Skeletal muscle tissue (tissue), 3 donors: ENCODE measurements at regions not wholly inside any gene's neighbourhood (a gene's known extent, or its start where the extent isn't known, plus 50 kb on each side); places are given as distances from the start of the nearest gene placed in this dataset.

Experiments used
- H3K27ac ChIP-seq: one replicate; pipeline ENCODE4 v1.7.0; 2013; ENCODE audit warnings: mild to moderate bottlenecking, low read depth, low read length, inconsistent platforms
- H3K27me3 ChIP-seq, 3 donors: one replicate each; pipeline ENCODE4 v1.7.0; 2013; ENCODE audit warnings: low read length in 3 of 3; ENCODE audit not compliant: control insufficient read depth in 3 of 3, insufficient read depth in 3 of 3
- H3K36me3 ChIP-seq, 3 donors: one replicate each; pipeline ENCODE4 v1.7.0; 2013; ENCODE audit warnings: low read length in 3 of 3; ENCODE audit not compliant: control insufficient read depth in 3 of 3, insufficient read depth in 3 of 3
- H3K4me1 ChIP-seq, 3 donors: one replicate each; pipeline ENCODE4 v1.7.0; 2013; ENCODE audit warnings: low read length in 3 of 3, mild to moderate bottlenecking in 3 of 3; ENCODE audit not compliant: control insufficient read depth in 3 of 3, insufficient read depth in 3 of 3
- H3K4me3 ChIP-seq, 3 donors: one replicate each; pipeline ENCODE4 v1.7.0; 2013; ENCODE audit warnings: low read length in 3 of 3
- H3K9ac ChIP-seq, 3 donors: one replicate each; pipeline ENCODE4 v1.7.0; 2013; ENCODE audit warnings: low read length in 3 of 3, mild to moderate bottlenecking in 3 of 3, moderate library complexity in 2 of 3, low read depth in 1 of 3
- H3K9me3 ChIP-seq, 3 donors: one replicate each; pipeline ENCODE4 v1.7.0; 2013; ENCODE audit warnings: low read length in 3 of 3; ENCODE audit not compliant: control insufficient read depth in 3 of 3
- donor health status: Osteomylitis.

- Histone ChIP-seq H3K27ac (no peak overlapping the region), H3K9ac (no peak overlapping the region)
Observed at GRCh38 chr6:137968455-137968804, 101.4 kb downstream of the TNFAIP3 start.

GRCh38 chr6:137968901-137969300, 101.8 kb downstream of the TNFAIP3 start:
- no peak overlapping the region for H3K9ac ChIP-seq
- no peak overlapping the region for H3K27ac ChIP-seq
- H3K27me3 ChIP-seq = no peaks in the 10 kb centered on the region
- H3K4me3 ChIP-seq = no peak overlapping the region
- no peaks in the 10 kb centered on the region for H3K4me1 ChIP-seq
- no peaks in the 10 kb centered on the region for H3K9me3 ChIP-seq
- H3K36me3 ChIP-seq = no peaks in the 10 kb centered on the region

More at GRCh38 chr6:137968455-137968804, 101.4 kb downstream of the TNFAIP3 start:
- no peaks in the 10 kb centered on the region for H3K4me1 ChIP-seq
- no peaks in the 10 kb centered on the region for H3K36me3 ChIP-seq
- no peaks in the 10 kb centered on the region for H3K27me3 ChIP-seq
- H3K4me3 ChIP-seq = no peak overlapping the region
- H3K9me3 ChIP-seq = no peaks in the 10 kb centered on the region

- Histone ChIP-seq H3K27ac (no peak overlapping the region), H3K27me3 (no peaks in the 10 kb centered on the region), H3K9ac (no peak overlapping the region), H3K36me3 (no peaks in the 10 kb centered on the region), H3K9me3 (no peaks in the 10 kb centered on the region), H3K4me3 (no peak overlapping the region), H3K4me1 (peaks cover 0 to under 1% (median 0%) of the 10 kb centered on the region in 3 donors)
Observed at GRCh38 chr6:137969874-137970273, 102.8 kb downstream of the TNFAIP3 start.

GRCh38 chr6:137970368-137970767, 103.3 kb downstream of the TNFAIP3 start:
- H3K9ac ChIP-seq = no peak overlapping the region
- no peaks in the 10 kb centered on the region for H3K27me3 ChIP-seq
- H3K27ac ChIP-seq = no peak overlapping the region
- no peak overlapping the region for H3K4me3 ChIP-seq
- H3K4me1 ChIP-seq = peaks cover 0 to 3% (median 0%) of the 10 kb centered on the region in 3 donors
- H3K9me3 ChIP-seq = no peaks in the 10 kb centered on the region
- H3K36me3 ChIP-seq = no peaks in the 10 kb centered on the region

GRCh38 chr6:137973201-137973600, 106.1 kb downstream of the TNFAIP3 start:
- H3K4me1 ChIP-seq = peaks cover 0 to 3% (median 0%) of the 10 kb centered on the region in 3 donors
- H3K9me3 ChIP-seq = no peaks in the 10 kb centered on the region

GRCh38 chr6:137975188-137975940, 108.3 kb downstream of the TNFAIP3 start:
- no peak overlapping the region for H3K27ac ChIP-seq
- H3K4me3 ChIP-seq = no peak overlapping the region
- H3K9ac ChIP-seq = no peak overlapping the region
- no peaks in the 10 kb centered on the region for H3K36me3 ChIP-seq
- H3K27me3 ChIP-seq = no peaks in the 10 kb centered on the region
- peaks cover 0 to 3% (median 2%) of the 10 kb centered on the region in 3 donors for H3K4me1 ChIP-seq
- H3K9me3 ChIP-seq = no peaks in the 10 kb centered on the region

More at GRCh38 chr6:137973201-137973600, 106.1 kb downstream of the TNFAIP3 start:
- Histone ChIP-seq H3K9ac (no peak overlapping the region), H3K36me3 (no peaks in the 10 kb centered on the region), H3K27me3 (no peaks in the 10 kb centered on the region), H3K4me3 (no peak overlapping the region), H3K27ac (no peak overlapping the region)

GRCh38 chr6:137976430-137976829, 109.4 kb downstream of the TNFAIP3 start:
- Histone ChIP-seq H3K9me3 (no peaks in the 10 kb centered on the region), H3K27me3 (no peaks in the 10 kb centered on the region), H3K36me3 (no peaks in the 10 kb centered on the region), H3K4me1 (peaks cover 0 to 3% (median 2%) of the 10 kb centered on the region in 3 donors), H3K4me3 (no peak overlapping the region), H3K9ac (no peak overlapping the region), H3K27ac (no peak overlapping the region)

GRCh38 chr6:137977206-137977605, 110.1 kb downstream of the TNFAIP3 start:
- Histone ChIP-seq H3K27ac (no peak overlapping the region), H3K36me3 (no peaks in the 10 kb centered on the region), H3K4me1 (peaks cover 0 to 3% (median 2%) of the 10 kb centered on the region in 3 donors), H3K9me3 (no peaks in the 10 kb centered on the region), H3K9ac (no peak overlapping the region), H3K27me3 (no peaks in the 10 kb centered on the region), H3K4me3 (no peak overlapping the region)

GRCh38 chr6:137977814-137978213, 110.8 kb downstream of the TNFAIP3 start:
- H3K36me3 ChIP-seq = no peaks in the 10 kb centered on the region
- no peak overlapping the region for H3K9ac ChIP-seq
- H3K4me1 ChIP-seq = peaks cover 0 to 3% (median 2%) of the 10 kb centered on the region in 3 donors
- no peaks in the 10 kb centered on the region for H3K9me3 ChIP-seq
- no peak overlapping the region for H3K27ac ChIP-seq
- no peaks in the 10 kb centered on the region for H3K27me3 ChIP-seq
- H3K4me3 ChIP-seq = no peak overlapping the region

- no peak overlapping the region for H3K9ac ChIP-seq
- H3K4me1 ChIP-seq = peaks cover 0 to 3% (median 2%) of the 10 kb centered on the region in 3 donors
- no peaks in the 10 kb centered on the region for H3K36me3 ChIP-seq
- H3K27ac ChIP-seq = no peak overlapping the region
- no peak overlapping the region for H3K4me3 ChIP-seq
- H3K9me3 ChIP-seq = no peaks in the 10 kb centered on the region
- no peaks in the 10 kb centered on the region for H3K27me3 ChIP-seq
Observed at GRCh38 chr6:137978252-137978896, 111.3 kb downstream of the TNFAIP3 start.
